Fibroblast of the aortic adventitia (primary cell): ENCODE measurements at regions not wholly inside any gene's neighbourhood (a gene's known extent, or its start where the extent isn't known, plus 50 kb on each side); places are given as distances from the start of the nearest gene placed in this dataset.
A peak's percentile ranks its signal among the peaks of the same experiment; 100 is the strongest.

Experiments used
- DNase-seq: peaks from one replicate; pipeline ENCODE4 v3.0.0-alpha.2; 2010; ENCODE audit warnings: low read depth
- H3K4me3 ChIP-seq: 2 replicates; pipeline ENCODE4 v1.5.1; 2011; ENCODE audit warnings: low read depth, mild to moderate bottlenecking, control low read depth, low read length, moderate library complexity
- TF ChIP-seq, protein P1 (sequence below): IDR thresholded peaks from 2 replicates; pipeline ENCODE4 v1.5.1; 2011; ENCODE audit warnings: mild to moderate bottlenecking, low read length, control low read depth, inconsistent platforms; ENCODE audit not compliant: insufficient read depth

DNA sequence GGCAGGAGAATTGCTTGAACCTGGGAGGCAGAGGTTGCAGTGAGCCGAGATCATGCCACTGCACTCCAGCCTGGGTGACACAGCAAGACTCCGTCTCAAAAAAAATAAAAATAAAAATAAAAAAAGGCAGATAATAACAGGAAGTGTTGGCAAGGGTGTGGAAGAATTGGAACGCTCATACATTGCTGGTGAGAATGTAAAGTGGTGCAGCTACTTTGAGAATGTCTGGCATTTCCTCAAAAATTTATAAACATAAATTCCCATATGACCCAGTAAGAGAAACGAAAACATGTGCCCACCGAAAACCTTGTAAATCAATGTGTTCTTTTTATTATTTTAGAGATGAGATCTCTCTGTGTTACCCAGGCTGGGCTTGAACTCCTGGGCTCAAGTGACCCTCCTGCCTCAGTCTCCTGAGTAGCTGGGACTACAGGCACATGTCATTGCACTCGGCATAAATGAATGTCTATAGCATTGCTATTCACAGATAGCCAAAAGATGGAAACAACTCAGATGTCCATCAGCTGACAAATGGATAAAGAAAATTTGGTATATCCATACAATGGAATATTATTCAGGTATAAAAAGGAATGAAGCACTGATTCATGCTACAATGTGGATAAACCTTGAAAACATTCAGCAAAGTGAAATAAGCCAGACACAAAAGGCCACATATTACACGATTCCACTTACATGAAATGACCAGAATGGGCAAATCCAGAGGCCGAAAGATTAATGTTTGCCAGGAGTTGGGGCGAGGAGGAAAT is 63.7 kb upstream of the PLAC1 start:
- no peak overlapping the region for H3K4me3 ChIP-seq
- TF ChIP-seq, protein P1, sequence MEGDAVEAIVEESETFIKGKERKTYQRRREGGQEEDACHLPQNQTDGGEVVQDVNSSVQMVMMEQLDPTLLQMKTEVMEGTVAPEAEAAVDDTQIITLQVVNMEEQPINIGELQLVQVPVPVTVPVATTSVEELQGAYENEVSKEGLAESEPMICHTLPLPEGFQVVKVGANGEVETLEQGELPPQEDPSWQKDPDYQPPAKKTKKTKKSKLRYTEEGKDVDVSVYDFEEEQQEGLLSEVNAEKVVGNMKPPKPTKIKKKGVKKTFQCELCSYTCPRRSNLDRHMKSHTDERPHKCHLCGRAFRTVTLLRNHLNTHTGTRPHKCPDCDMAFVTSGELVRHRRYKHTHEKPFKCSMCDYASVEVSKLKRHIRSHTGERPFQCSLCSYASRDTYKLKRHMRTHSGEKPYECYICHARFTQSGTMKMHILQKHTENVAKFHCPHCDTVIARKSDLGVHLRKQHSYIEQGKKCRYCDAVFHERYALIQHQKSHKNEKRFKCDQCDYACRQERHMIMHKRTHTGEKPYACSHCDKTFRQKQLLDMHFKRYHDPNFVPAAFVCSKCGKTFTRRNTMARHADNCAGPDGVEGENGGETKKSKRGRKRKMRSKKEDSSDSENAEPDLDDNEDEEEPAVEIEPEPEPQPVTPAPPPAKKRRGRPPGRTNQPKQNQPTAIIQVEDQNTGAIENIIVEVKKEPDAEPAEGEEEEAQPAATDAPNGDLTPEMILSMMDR = no peak
- no peak for DNase-seq

GRCh38 chrX:134718966-134719317 is 60.7 kb upstream of the PLAC1 start:
- TF ChIP-seq, protein P1 = no peak
- H3K4me3 ChIP-seq = no peak overlapping the region
- DNase-seq = no peak

DNA sequence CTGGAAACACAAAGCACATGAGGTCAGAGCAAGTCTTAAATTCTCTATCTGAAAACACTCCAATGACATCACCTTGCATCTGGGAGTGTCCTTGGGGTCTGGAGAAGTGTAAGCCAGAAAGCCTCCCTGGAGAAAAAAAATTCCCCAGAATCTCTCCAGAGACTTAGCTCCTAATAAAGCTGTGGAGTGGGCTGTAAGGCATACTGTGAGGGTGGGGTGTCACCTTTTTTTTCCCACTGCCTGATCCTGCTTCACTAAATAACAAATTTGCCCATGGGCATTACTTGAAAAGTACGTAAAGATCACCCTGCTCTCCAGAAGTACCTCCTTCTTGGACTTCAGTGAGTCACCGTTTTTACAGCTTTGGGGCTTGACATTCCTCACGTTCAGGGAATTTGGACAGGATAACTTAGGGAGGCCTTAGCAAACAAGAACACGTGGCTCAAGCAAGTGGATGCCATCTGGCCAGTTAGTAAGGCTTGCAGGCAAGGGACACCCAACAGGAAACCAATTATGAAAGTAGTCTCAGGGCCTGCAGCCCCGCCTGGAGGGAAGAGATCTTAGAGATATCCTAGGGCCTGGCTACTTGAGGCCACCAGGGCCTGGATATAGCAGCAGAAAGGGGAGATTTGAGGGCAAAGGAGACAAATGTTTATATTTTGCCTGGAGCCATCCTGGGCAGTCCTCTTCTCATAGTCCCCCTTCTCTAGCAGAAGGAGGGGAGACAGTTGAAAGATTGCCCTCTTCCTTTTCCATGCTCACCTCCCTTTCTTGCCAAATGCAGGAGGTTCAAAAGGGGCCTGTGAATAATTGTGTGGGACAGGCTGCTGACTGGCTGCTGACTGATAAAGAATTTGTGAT is 60.1 kb upstream of the PLAC1 start:
- TF ChIP-seq, protein P1 = peak; percentile 20
- peak; percentile 94 for DNase-seq
- no peak overlapping the region for H3K4me3 ChIP-seq

- no peak overlapping the region for H3K4me3 ChIP-seq
- no peak for DNase-seq
- TF ChIP-seq, protein P1 = no peak
Observed at GRCh38 chrX:134717698-134718097, 59.4 kb upstream of the PLAC1 start.

DNA sequence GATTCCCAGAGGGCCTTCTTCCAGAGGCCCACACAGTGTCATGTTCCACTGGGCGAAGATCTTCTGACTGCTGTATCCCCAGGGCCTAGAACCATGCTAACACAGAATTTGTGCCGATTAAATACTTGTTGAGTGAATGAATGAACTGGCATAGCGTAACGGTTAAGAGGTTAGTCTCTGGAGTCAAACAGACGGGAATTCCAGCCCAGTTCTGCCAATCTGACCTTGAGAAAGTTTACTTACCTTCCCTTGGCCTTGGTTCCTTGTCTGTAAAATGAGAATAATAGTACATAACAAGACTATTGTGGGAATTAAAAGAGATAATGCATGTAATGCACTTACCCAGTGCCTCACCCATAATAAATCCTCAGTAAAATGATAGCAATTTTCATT is 58.3 kb upstream of the PLAC1 start:
- DNase-seq = no peak
- TF ChIP-seq, protein P1 = no peak

DNA sequence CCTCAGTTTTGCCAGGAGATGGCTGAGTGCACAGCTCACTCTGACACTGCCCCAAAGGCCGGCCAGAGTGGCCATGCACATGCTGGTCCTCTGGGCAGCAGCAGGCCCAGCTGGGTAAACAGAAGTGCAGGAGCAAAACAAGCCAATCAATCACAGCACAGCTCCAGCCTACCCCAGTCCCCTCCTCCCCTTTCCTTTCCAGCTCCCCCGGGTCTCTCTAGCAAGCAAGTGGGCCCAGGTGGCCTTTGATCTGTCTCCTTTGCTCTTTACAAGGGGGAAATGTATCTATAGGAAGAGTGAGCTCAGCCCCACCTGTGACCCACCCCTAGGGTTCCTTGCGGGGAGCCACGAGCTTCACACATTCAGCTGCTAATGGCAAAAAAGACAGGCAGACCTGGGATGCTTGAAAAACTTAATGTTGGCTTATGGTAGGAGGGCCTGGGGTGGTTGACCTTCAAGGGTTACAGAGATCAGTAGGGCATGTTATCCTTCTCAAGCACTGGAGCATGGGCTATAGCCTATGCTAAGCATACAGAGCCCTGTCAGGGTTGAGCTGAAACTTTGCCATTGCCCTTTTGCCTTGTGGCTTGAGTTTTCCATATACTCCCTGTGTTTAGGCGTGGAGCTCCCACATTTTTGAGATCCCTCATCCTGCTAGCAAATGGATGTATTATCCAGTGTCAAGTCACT is 57.8 kb upstream of the PLAC1 start:
- no peak for DNase-seq
- H3K4me3 ChIP-seq = no peak overlapping the region
- TF ChIP-seq, protein P1 = no peak

More for the DNA sequence above, 58.3 kb upstream of the PLAC1 start:
- H3K4me3 ChIP-seq = no peak overlapping the region
